NCI-H82 treated with DMSO at 0.1 percent for 48 hours (cell line): ENCODE measurements at regions not wholly inside any gene's neighbourhood (a gene's known extent, or its start where the extent isn't known, plus 50 kb on each side); places are given as distances from the start of the nearest gene placed in this dataset.

Experiments
- DNase-seq: peaks from one replicate; lab custom pipeline; 2025; ENCODE audit not compliant: unreplicated experiment; lab: John Stamatoyannopoulos, UW

DNA sequence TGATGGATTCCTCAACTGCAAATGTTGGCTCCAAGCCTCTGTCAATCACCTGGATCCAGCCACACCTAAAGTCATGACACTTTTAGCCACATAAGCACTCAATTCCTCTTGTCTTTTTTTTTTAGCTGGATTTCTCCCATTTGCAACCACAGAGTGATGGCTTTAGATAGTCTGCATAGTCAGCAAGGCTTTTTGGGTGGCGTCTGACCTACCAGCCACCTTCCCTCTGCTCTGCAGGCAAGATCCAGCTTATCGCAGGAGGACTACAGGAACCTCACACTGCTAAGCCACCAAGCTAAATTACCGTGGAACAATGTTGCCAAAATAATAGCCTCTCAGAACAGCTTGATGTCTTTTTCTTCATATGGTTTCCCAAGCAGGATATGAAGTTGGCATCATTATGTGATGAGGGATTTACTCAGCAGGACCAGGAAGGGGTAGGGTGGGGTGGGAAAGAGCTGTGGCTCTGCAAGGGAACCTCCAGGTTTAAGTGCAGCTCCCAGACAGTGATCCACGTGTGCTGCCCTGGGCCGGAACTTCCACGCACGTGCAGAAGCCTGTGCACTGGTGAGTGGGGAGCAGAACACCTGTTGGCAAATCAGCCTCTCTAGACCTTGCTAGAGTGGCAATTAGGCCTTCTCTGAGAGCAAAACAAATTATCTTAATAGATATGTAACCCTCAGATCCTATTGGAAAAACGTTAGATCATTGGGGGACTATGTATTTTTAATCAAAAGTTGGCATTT lies 170.6 kb upstream of the NCK2 start:
- no peak for DNase-seq

DNA sequence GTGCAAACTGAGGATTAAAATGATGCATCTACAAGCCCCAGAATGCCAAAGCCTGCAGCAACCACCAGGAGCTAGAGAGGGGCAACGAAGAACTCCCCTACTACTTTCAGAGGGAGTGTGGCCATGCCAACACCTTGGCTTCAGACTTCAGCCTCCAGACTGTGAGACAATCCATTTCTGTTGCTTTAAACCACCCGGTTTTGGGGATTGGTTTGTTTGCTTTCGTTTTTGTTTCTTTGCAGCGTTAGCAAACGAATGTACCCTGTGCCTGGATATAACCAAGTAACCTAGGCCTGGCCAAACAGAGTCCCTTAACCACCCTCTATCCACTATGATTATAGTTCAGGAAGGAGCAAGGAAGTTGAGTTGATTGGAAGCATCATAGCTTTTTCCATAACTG lies 171.2 kb upstream of the NCK2 start:
- DNase-seq: no peak

DNA sequence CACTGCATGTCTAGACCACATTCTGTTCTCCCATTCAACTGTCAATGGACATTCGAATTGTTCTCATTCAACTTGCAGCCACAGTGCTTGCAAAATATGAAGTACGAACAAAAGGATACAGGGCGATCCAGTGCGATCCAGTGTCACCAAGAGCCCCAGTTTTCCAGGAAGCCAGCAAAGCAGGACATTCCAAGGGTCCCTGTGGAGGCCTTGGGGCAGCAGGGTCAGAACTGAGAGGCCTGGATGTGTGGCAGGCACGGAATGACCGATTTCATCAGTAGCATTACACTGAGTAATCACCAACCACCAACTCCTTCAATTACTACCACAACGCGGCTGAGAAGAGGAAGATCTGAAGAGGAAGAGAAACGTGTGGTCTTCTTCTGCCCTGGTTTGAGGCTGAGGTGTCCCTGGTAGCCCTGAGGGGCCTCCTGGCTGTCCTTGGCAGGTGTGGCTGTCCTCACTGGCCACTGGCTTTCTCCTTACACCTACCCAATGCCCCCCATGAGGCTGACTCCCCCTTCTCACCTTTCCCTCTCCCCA lies 172.7 kb upstream of the FHL2 start:
- no peak for DNase-seq

DNA sequence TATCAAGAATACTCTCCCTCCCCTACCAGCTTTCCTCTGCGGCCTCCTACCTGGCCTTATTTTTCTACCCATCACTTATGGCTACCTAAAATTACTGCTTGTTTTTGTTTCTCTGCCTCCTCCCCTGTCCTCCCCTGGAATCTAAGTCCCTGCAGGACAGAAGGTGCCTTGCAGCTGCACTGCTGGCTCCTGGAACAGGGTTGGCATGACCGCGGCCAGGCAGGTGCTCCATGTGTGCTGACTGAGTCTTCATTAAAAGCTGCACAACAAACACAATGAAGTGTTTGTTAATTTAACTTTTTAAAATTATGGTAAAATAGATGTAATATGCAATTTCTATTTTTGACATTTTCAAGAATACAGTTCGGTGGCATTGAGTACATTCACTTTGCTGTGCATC lies 171.9 kb upstream of the FHL2 start:
- DNase-seq: no peak

DNA sequence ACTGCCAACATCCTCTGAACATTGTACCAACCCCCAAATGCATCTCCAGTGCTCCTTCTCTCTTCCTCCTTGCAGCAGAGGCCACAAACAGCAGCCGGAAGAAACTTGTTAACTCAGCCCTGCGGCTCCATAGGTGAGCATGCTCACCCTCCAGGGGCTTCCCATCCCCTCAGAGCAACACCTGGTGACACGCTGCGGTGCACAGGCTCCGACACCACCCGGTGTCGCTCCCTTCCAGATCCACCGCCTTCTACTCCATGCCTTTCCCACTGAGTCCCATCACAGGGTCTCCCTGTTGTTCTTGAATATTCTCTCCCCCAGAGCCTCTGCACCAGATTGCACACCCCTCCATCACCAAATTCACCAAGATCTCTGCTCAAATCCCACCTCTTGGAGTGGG lies 171.5 kb upstream of the FHL2 start:
- DNase-seq: no peak

DNA sequence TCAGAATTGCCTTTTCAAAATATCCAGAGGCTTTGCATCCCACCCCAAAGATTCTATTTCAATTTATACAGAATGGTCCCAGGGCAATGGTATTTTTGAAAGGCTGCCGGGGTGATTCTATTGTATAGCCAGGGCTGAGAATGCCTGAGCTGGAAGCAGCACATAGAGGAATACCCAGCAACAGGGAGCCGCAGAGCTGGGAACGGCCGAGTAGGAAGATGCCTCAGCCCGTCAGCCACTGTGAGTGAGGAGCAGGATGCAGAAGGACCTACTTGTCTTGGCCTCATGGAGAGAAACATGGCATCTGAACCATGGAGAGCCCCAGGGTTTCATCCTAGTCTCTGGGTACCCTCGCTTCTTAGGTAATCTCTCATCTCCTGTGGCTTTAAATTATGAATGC lies 170.8 kb upstream of the FHL2 start:
- no peak for DNase-seq

DNA sequence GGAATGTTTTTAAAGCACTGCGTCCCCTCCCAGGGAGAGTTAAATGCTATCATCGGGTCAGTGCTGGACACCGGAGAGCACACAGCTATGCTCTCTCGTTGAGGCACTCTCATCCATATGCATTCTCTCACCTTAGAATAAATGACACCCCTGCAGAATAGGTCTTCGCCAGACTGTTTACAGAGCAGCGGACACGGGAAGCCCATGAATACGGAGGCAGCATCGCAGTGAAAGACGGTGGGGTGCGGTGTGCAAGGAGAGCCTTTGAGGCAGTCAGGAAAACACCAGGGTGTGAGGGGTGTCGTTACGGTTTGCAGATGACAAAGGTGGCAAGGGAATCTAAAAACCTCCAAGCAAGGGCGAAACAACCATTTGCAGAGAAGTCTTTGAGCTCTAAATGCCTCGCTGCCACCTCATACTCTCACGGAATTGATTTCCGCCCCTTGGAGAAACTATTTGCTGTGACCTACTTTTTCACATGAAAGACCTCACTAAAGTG lies 169.2 kb upstream of the FHL2 start:
- no peak for DNase-seq

DNA sequence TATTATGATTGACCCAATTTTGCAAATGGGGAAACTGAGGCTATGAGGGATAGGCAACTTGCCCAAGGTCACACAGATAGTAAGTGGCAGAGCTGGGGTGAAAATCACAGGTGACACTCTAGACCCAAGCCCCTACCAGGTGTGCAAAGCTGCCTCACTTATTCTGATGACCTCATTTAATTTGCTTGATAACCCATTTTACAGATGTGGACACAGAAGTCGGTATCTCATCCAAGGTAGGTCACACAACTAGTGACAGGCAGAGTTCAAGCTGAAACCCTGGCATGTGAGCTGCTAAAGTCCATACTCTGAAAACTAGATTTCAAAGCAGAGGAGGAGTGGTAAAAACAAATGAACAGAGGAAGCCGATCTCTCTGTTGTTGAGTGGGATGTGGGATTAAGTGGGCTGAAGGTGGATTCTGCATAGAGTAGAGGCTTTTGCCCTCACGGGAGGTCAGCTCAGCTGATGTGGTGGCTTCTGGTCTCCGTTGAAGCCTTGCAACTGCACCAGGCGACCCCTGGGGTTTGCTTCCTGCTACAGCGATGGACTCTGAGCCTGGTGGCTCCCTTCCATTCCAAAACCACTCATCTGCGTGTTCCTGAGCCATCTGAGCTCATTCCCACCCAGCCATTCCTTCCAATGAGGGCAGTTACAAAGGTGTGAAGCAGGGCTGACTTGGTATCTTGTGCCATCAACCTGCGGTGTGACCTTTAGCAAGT lies 164.3 kb upstream of the FHL2 start:
- DNase-seq: no peak

DNA sequence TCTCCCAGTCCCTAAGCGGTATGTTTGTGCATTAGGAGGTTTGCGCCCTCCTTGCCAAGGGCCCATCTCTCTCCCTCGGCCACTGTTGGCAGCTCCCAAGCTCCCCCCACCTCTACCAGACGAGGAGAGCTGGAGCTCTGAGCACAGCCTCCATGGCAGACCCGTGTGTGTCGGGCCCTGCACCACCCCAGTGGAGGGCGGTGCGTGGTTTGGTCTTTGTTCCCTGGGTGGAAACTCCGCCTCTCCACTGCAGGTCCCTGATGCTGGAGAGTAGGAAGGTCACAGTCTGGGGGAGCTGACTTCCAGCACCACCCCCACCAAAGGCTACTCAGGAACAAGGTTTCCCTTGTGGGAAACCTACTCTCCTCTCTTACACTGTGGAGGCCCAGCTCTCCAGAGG lies 162.6 kb upstream of the FHL2 start:
- DNase-seq: no peak

DNA sequence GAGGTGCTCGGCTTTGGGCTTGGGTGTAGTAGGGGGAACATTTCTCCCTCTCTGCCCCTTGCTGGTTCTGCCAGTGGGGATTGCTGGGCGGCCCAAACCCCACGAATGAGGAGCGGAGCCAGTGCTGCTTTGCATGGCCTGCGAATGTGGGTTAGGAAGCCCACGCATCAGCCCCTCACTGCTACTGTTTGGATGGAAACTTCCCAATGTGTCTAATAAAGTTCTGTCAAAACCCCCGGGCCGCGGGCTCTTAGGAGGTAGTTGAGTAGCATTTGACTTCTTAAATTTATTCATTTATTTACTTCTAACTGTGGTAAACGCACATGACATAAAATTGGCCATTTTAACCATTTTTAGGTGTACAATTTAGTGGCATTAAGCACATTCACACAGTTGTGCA lies 161.3 kb upstream of the FHL2 start:
- DNase-seq: no peak

DNA sequence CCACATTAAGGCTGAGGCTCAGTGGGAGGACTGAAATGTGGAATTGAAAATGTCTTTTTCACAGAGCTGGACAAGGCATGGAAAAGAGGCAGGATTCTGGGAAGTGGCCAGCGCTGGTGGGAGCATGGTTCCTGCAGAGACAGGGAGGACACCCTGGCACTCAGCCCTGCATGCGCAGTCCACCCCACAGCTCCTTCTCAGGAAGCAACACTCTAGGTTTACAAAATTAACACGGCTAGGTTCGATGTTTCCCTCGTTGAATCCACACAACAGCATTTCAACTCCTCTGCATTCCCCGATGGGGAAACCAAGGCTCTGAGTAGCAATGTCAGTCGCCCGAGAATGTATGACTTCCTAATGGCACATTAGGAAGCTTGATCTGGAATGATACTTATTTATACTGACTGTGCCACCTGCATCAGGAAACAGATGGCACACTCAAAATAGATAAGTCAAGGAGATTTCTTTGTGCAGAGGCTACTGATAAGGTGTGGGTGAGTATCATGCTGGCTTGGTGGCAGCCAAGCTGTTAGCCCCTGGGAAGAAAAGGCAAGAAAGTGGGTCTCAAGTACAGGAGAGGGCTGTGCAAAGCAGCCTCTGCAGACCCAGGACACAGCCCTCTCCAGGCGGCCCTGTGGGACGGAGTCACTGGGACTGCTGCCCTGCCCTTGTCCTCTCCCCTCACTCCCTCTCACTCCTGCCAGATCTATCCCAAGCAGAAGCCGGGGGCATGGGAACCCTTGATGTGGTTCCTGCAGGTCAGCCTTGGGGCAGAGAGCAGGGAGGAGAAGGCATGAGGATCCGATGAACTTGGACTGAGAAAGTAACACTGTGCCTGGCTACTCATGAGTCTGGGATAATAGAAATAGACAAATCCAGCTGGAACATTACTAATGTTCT lies 158.4 kb upstream of the FHL2 start:
- no peak for DNase-seq

DNA sequence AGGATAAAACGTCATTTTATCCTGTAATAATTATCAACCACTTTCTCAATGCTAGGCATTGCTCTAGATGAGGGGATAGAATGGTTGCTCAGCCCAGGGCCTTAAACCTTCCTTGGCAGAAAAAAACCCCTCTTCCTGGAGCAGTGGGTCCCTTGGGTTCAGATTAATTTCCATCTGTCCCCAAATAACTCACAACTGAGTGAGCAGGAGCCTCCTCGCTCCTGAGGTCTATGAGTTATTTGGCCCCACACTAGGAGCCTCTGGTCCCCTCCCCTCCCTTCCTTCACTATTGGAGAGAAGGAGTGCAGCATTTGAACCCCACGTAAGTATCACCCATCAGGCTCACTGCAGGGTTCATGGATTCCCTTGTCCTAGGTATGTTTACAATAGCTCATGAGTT lies 157.5 kb upstream of the FHL2 start:
- no peak for DNase-seq

DNA sequence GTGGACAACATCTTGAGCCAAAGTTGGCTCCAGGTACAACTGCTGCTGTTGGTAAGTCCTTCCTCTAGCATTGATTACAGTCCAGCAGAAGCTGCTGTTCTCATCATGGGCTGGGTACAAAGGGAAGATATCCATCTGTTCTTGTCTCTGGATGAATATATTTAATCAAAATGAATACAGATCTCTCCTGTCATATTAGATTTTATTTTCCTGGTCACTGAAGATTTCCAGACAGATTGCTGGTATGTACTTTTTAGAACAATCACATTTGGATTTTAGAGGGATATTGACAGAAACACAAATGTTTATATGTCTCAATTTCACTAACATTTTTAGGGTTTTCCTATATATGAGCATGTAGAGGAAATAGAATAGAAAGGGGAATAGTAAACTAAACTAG lies 155.4 kb upstream of the FHL2 start:
- DNase-seq: no peak

DNA sequence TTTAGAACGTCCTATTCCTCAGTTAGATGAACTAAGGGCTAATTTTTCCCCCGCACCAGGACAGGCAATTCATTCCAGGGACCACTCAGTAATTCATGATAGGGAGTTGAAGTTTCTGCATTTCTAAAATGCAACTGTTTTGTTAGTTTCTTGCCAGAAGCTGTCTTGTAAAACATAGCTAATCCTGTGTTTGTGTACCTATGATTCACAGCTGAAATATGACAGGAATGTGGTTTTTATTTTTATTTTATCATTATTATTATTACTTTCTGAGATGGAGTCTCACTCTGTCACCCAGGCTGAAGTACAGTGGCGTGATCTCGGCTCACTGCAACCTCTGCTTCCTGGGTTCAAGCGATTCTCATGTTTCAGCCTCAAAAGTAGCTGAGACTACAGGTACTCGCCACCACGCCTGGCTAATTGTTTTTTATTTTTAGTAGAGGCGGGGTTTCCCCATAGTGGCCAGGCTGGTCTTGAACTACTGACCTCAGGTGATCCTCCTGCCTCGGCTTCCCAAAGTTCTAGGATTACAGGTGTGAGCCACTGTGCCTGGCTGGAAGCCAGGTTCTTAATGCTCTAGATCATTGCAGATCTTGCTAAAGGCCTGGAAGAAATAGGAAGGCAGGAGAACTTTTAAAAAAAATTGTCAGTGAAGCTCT lies 154.8 kb upstream of the FHL2 start:
- DNase-seq: no peak

DNA sequence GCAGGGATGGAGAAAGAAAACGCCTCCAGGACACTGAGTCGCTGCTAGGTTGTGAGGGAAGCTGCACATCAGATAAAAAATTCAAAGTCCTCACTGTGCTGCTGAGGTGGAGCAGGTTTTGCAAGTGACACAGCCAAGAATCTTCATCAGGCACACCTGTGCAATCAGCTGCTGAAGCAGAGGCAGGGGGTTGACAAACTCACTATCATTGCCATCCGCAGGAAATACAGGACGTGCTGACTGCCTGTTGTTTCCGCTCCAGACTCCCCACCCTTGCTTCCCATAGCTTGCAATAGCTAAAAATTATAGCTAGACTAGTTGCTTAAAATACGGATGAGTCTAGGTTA lies 147.8 kb upstream of the FHL2 start:
- DNase-seq: no peak

DNA sequence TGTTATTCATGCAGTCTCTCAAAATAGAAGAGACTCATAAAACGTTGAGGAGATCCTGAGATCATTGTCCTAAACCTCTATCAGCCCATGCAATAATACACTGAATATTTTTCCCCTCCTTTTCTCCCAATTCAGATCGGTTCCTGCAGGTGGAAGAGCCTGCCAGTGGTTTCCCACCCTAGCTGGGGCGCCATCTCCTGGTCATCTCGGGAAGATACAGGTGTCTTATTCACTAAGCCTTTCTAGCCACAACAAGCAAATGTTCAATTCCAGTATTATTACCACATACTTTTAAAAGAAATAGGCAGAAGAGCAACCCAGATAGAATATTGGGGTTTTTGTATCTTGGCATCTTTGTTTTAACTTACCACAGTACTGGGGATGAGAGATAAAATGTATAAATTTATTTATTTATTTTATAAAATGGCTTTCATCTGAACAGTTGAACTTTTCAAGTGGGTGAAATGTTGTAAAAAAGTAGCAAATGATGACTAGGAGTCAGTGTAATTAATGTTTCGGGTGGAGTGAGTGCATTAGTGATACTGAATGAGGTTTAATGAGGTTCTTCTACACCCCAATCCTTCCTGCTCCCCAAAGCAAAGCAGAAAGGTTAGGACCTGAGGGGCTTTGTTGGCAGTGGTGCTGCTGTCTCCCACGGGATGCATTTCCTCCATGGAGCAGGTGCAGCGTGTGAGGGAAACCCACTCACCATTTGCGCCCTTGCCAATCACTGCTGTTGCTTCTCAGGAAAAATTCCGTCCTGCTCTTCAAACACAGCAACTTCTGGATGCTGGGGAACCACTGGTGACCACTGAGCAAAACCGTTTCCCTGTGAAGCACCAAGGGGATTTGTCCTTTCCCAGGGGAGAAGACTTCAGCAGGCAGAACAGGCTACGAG lies 147.1 kb upstream of the FHL2 start:
- DNase-seq: peak; percentile 28

DNA sequence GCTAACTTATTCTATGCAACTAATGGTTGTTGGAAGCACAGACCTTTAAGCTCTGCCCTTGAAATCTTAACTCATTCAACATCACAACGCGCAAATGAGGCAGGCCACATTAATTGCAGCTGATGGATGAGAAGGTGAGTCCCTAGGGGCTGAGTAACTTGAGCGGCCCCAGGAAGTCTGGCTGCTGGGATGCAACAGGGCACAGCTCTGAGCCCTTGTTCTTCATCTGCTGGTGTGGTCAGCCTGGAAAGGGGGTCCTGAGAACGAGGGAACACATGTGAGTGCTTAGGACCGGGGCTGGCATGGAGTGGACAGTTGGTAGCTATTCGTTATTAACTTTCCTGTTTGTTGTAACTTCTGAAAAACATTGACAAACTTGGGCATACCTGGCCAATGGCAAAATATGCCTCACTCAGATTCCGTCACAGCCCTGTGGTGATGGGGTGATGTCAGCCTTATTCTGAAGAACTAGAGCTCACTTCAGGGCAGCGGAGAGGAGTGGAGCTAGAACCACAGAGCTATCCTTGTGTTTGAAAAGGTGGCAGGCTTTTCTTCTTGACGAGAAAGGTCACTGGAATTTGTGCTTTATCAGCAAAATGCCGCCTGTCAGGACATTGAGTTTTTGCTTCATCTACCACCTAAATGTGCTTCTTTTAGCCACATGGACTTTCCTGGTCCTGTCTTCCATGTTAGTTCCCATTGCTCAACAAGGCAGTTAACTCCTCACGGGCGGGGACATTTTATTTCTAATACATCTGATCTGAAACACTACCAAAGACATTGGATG lies 145.9 kb upstream of the FHL2 start:
- DNase-seq: no peak

DNA sequence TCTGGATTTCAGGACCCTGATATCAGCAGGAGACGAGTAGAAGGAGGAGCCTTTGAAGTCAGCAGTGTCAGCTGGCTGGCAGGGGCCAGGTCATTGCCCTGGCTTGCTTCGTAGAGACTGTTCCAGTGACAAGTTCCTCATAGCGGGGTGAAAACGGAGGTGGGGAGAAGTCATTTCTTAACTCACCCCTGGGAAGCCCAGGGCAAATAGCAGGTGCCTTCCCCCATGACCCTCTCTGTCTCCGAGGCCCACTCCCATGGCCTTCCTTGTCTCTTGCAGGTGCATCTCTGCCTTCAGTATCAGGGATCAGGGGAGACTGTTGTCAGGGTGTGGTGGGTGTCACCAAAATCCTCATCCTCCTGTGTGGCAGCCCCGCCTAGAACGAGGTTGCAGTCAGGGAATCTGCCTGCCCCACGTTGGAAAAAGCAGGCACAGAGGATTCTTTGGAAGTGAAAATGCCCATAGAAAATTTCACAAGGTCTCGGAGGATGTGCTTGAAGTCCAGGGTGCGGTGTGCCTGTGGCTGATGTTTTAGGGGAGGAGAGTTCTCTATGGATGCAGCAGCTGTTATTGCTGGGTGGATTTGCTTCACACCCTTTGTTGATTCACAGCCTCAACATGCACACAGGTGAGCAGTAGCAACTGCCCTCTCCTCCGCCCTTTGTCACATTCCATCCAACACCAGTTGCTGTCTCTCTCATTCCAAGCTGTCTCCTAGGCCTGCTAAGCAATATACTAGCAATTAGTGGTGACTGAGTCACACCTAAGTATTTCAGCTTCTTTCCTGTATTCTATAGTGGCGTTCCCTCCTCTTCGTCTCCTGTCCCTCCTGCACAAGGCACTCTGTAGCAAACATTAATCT lies 142.6 kb upstream of the FHL2 start:
- no peak for DNase-seq
